HG03469 (cell line): ENCODE measurements at regions not wholly inside any gene's neighbourhood (a gene's known extent, or its start where the extent isn't known, plus 50 kb on each side); places are given as distances from the start of the nearest gene placed in this dataset.
"Not testable (repeated sequence)": the region's sequence is repeated elsewhere in the genome, so short reads cannot be mapped to it uniquely, and the experiment has no call there.

ENCODE experiments used
- ATAC-seq: cut with Tn5 transposase; IDR thresholded peaks from one replicate; pipeline ENCODE4 v1.9.1; 2021; ENCODE audit warnings: mild to moderate bottlenecking, moderate library complexity, moderate number of reproducible peaks; ENCODE audit not compliant: unreplicated experiment

- ATAC-seq: no peak
Observed at GRCh38 chr12:34301251-34302130, 279.2 kb downstream of the ALG10 start.

- no peak for ATAC-seq
Observed at GRCh38 chr12:34302131-34302885, 280.0 kb downstream of the ALG10 start.

- ATAC-seq: no peak
Observed at GRCh38 chr12:34303091-34303870, 281.0 kb downstream of the ALG10 start.

GRCh38 chr12:34304001-34304400, 281.7 kb downstream of the ALG10 start:
- no peak for ATAC-seq

GRCh38 chr12:34304546-34304945, 282.2 kb downstream of the ALG10 start:
- no peak for ATAC-seq

GRCh38 chr12:34305176-34305575, 282.9 kb downstream of the ALG10 start:
- no peak for ATAC-seq

- no peak for ATAC-seq
Observed at GRCh38 chr12:34306133-34306830, 284.0 kb downstream of the ALG10 start.

- ATAC-seq: not testable (repeated sequence)
Observed at GRCh38 chr12:34309806-34310804, 287.8 kb downstream of the ALG10 start.

GRCh38 chr12:34311337-34311736, 289.0 kb downstream of the ALG10 start:
- ATAC-seq: no peak

- ATAC-seq: no peak
Observed at GRCh38 chr12:34327671-34328070, 305.4 kb downstream of the ALG10 start.

- no peak for ATAC-seq
Observed at GRCh38 chr12:34333337-34333736, 311.0 kb downstream of the ALG10 start.

- no peak for ATAC-seq
Observed at GRCh38 chr12:34334538-34334937, 312.2 kb downstream of the ALG10 start.

- no peak for ATAC-seq
Observed at GRCh38 chr12:34334953-34335743, 312.9 kb downstream of the ALG10 start.

GRCh38 chr12:34335819-34336262, 313.5 kb downstream of the ALG10 start:
- no peak for ATAC-seq

GRCh38 chr12:34336619-34337465, 314.5 kb downstream of the ALG10 start:
- no peak for ATAC-seq

- ATAC-seq: no peak
Observed at GRCh38 chr12:34338751-34339150, 316.5 kb downstream of the ALG10 start.

GRCh38 chr12:34339922-34340321, 317.6 kb downstream of the ALG10 start:
- ATAC-seq: no peak
